GM12878 (cell line): ENCODE measurements at regions not wholly inside any gene's neighbourhood (a gene's known extent, or its start where the extent isn't known, plus 50 kb on each side); places are given as distances from the start of the nearest gene placed in this dataset.

Source experiments
- ATAC-seq: fragments of 200-7000 bp; cut with Tn5 transposase; 3 replicates; pipeline ENCODE4 v1.9.1; 2020; ENCODE audit warnings: mild to moderate bottlenecking, moderate library complexity
- BruUV-seq: library from RNA; stranded (reverse); fragments of 400-500 nt; replicated peaks from 2 replicates; lab custom pipeline; 2021; lab: Mats Ljungman, UMichigan
- CTCF ChIA-PET: fragments of 300-600 bp; sonication (Branson Sonifier 250); formaldehyde crosslinking; extraction: SDS; loops from one replicate; lab custom pipeline; 2021; ENCODE audit warnings: inconsistent platforms; lab: Yijun Ruan, JAX
- POLR2A ChIA-PET: fragments of 350-600 bp; formaldehyde crosslinking; extraction: SDS; loops from one replicate; lab custom pipeline; 2021; ENCODE audit warnings: inconsistent platforms; lab: Charles Lee
- RAD21 ChIA-PET: fragments of 300-600 bp; sonication (Branson Sonifier 250); formaldehyde crosslinking; loops from one replicate; lab custom pipeline; 2023; ENCODE audit warnings: antibody characterized with exemption; ENCODE audit not compliant: unreplicated experiment; lab: Charles Lee
- SMC1A ChIA-PET: fragments of 300-600 bp; sonication (Branson Sonifier 250); formaldehyde crosslinking; loops from one replicate; lab custom pipeline; 2023; ENCODE audit not compliant: unreplicated experiment, uncharacterized antibody; lab: Charles Lee
- DNase-seq: peaks from one replicate; pipeline ENCODE4 v3.0.0-alpha.2; 2011; ENCODE audit warnings: low read depth, low spot score
- FAIRE-seq: peaks from 3 replicates; lab custom pipeline; 2011; peaks lifted over from hg19 to GRCh38; lab: Jason Lieb, UNC
- H2AFZ ChIP-seq: 2 replicates; pipeline ENCODE4 v1.6.0; 2011; ENCODE audit warnings: low read depth, low read length, control low read depth; ENCODE audit not compliant: control insufficient read depth
- H3K27ac ChIP-seq: 2 replicates; pipeline ENCODE4 v1.5.1; 2011; ENCODE audit warnings: control low read depth; ENCODE audit not compliant: control insufficient read depth, insufficient read depth
- H3K27me3 ChIP-seq, 2 experiments: replicated peaks in 1 of 2; 2 replicates each; pipeline versions ENCODE4 v1.6.0 to v1.6.1; 2011; ENCODE audit warnings: low read length in 1 of 2; ENCODE audit not compliant: control insufficient read depth in 2 of 2, insufficient read depth in 2 of 2
- H3K36me3 ChIP-seq, 2 experiments: 2 replicates each; pipeline ENCODE4 v1.5.1; 2011; ENCODE audit warnings: low read length in 1 of 2; ENCODE audit not compliant: control insufficient read depth in 2 of 2, insufficient read depth in 2 of 2
- H3K4me1 ChIP-seq: 2 replicates; pipeline ENCODE4 v1.6.1; 2011; ENCODE audit warnings: mild to moderate bottlenecking, low read length, moderate library complexity, mixed read lengths; ENCODE audit not compliant: control insufficient read depth, insufficient read depth
- H3K4me2 ChIP-seq: 2 replicates; pipeline ENCODE4 v1.6.0; 2011; ENCODE audit warnings: control low read depth; ENCODE audit not compliant: control insufficient read depth, insufficient read depth
- H3K4me3 ChIP-seq: fragments of 200-600 bp; sonication (generic); 2 replicates; pipeline ENCODE4 v1.5.1; 2016
- H3K79me2 ChIP-seq: 2 replicates; pipeline ENCODE4 v1.6.0; 2011; ENCODE audit warnings: low read length; ENCODE audit not compliant: control insufficient read depth, insufficient read depth
- H3K9ac ChIP-seq: 2 replicates; pipeline ENCODE4 v1.8.0; 2011; ENCODE audit warnings: low read length, control low read depth, mixed read lengths; ENCODE audit not compliant: control insufficient read depth, insufficient read depth
- H3K9me3 ChIP-seq: replicated peaks from 3 replicates; pipeline ENCODE4 v1.5.1; 2011; ENCODE audit warnings: mild to moderate bottlenecking, low read length; ENCODE audit not compliant: control insufficient read depth, insufficient read depth
- H4K20me1 ChIP-seq: 2 replicates; pipeline ENCODE4 v1.6.0; 2011; ENCODE audit not compliant: control insufficient read depth, insufficient read depth
- BACH1 ChIP-seq: fragments of 450-650 bp; IDR thresholded peaks from 2 replicates; pipeline ENCODE4 v1.6.1; 2017; ENCODE audit warnings: mild to moderate bottlenecking, borderline replicate concordance
- CEBPB ChIP-seq, 2 experiments: fragments of 150-350 bp in 1 of 2; IDR thresholded peaks; 2 replicates each; pipeline ENCODE4 v1.6.1; 2012 to 2014; ENCODE audit warnings: low read depth in 2 of 2, low read length in 2 of 2, borderline replicate concordance in 1 of 2, inconsistent platforms in 1 of 2
- CHD1 ChIP-seq: IDR thresholded peaks from 2 replicates; pipeline ENCODE4 v1.6.1; 2012; ENCODE audit warnings: low read depth, low read length, improper control_type of control experiment
- CREM ChIP-seq: IDR thresholded peaks from 2 replicates; pipeline ENCODE4 v1.6.1; 2014; ENCODE audit warnings: antibody characterized with exemption, low read depth
- ETV6 ChIP-seq, 2 experiments: fragments of 450-650 bp in 1 of 2; IDR thresholded peaks in 1 of 2; conservative IDR thresholded peaks in 1 of 2; 2 replicates each; pipeline ENCODE4 v1.6.1; 2014; ENCODE audit warnings: antibody characterized with exemption in 1 of 2, borderline replicate concordance in 1 of 2, low read depth in 1 of 2, mild to moderate bottlenecking in 1 of 2, moderate library complexity in 1 of 2
- IRF4 ChIP-seq: IDR thresholded peaks from 2 replicates; pipeline ENCODE4 v1.6.1; 2011; ENCODE audit warnings: low read depth, low read length
- JUNB ChIP-seq: IDR thresholded peaks from 2 replicates; pipeline ENCODE4 v1.6.1; 2016; ENCODE audit warnings: antibody characterized with exemption, mild to moderate bottlenecking
- JUND ChIP-seq: IDR thresholded peaks from 2 replicates; pipeline ENCODE4 v1.6.1; 2012; ENCODE audit warnings: low read depth, mild to moderate bottlenecking, low read length, improper control_type of control experiment, moderate library complexity
- NFXL1 ChIP-seq: fragments of 450-650 bp; IDR thresholded peaks from 2 replicates; pipeline ENCODE4 v1.6.1; 2017; ENCODE audit warnings: antibody characterized with exemption, mild to moderate bottlenecking, borderline replicate concordance
- NFYA ChIP-seq: IDR thresholded peaks from 2 replicates; pipeline ENCODE4 v1.6.1; 2011; ENCODE audit warnings: low read depth, mild to moderate bottlenecking, low read length, improper control_type of control experiment, borderline replicate concordance
- NFYB ChIP-seq: IDR thresholded peaks from 2 replicates; pipeline ENCODE4 v1.6.1; 2011; ENCODE audit warnings: low read depth, mild to moderate bottlenecking, low read length, improper control_type of control experiment, moderate library complexity; ENCODE audit not compliant: insufficient read depth
- RFX5 ChIP-seq: IDR thresholded peaks from 2 replicates; pipeline ENCODE4 v1.6.1; 2011; ENCODE audit warnings: low read depth, low read length, improper control_type of control experiment
- SMAD1 ChIP-seq: fragments of 450-650 bp; IDR thresholded peaks from 2 replicates; pipeline ENCODE4 v1.6.1; 2018; ENCODE audit warnings: mild to moderate bottlenecking, low read depth; ENCODE audit not compliant: partially characterized antibody
- TAF1 ChIP-seq: IDR thresholded peaks from 2 replicates; pipeline ENCODE4 v1.6.1; 2011; ENCODE audit warnings: mild to moderate bottlenecking, low read depth, low read length, borderline replicate concordance
- WGBS: methylation state at CpG from one replicate; pipeline ENCODE4 v1.1.6; 2016; ENCODE audit warnings: low lambda C conversion rate; ENCODE audit not compliant: insufficient replicate concordance, insufficient coverage; ENCODE audit errors: missing lambda C conversion rate; 5-methylcytosine and 5-hydroxymethylcytosine counted together
- in situ Hi-C: fragments of 300-500 bp; cut with MboI; formaldehyde crosslinking; loops from 9 replicates; pipeline ENCODE4 v1.14.3; 2018; ENCODE audit warnings: mixed read lengths
- intact Hi-C: fragments of 100-400 bp; cut with micrococcal nuclease; formaldehyde crosslinking; loops from one replicate; pipeline ENCODE4 v1.14.2; 2022; ENCODE audit not compliant: unreplicated experiment
- TF ChIP-seq, protein P1 (sequence below): fragments of 150-350 bp; IDR thresholded peaks from 2 replicates; pipeline ENCODE4 v1.6.1; 2014; ENCODE audit warnings: mild to moderate bottlenecking, low read depth, low read length
- TF ChIP-seq, protein P2 (sequence below): fragments of 450-650 bp; IDR thresholded peaks from 2 replicates; pipeline ENCODE4 v1.6.1; 2016; ENCODE audit warnings: mild to moderate bottlenecking
- TF ChIP-seq, protein P3 (sequence below): fragments of 450-650 bp; IDR thresholded peaks from 2 replicates; pipeline ENCODE4 v1.6.1; 2014; ENCODE audit warnings: mild to moderate bottlenecking
- TF ChIP-seq, protein P4 (sequence below): fragments of 450-650 bp; IDR thresholded peaks from 2 replicates; pipeline ENCODE4 v1.6.1; 2017; ENCODE audit warnings: mild to moderate bottlenecking, moderate library complexity

DNA sequence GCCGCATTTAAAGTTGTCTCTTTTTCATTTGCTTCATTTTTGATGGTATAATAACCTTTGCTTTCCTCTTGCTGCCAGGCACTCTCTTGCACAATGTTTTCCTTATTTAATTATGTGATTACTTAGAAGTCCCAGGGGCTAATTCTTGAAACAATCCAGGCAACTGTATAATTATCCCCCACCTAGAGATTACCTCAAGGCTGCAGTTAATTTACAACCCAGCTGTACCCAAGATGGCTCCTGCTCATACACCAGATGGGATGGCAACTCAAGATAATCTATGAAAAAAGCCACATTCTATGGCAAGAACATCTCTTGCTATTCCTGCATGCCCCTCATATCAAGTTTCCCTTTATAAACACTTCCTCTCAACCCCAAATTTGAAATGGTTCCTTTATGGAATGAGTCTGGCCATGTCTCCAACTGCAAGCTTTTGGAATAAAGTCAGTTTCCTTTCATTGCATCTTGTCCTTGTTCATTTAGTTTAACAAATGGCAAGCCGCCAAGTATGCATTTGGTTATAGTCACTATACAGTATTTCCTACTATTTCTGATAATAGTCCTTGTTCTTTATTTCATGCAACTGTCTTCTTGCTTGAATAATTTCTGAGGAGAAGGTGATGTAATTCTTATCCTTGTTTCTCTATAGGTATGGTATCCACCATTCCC is 1042.6 kb downstream of the PLA2G4A start:
- 0% methylated on average over 2 of the region's 2 CpGs for WGBS
- Histone ChIP-seq H3K4me1 (no peaks in the 10 kb centered on the region), H3K4me2 (no peak overlapping the region), H2AFZ (no peak overlapping the region), H3K79me2 (no peaks in the 10 kb centered on the region), H3K27me3 (no peaks in the 10 kb centered on the region), H3K9ac (no peak overlapping the region), H4K20me1 (no peaks in the 10 kb centered on the region), H3K4me3 (no peak overlapping the region), H3K27ac (no peak overlapping the region), H3K9me3 (no peaks in the 10 kb centered on the region), H3K36me3 (no peaks in the 10 kb centered on the region)
- in situ Hi-C loops (no loop called here), intact Hi-C loops (no loop called here)
- ChIA-PET SMC1A (no interaction called here), RAD21 (no interaction called here), POLR2A (no interaction called here), CTCF (no interaction called here)
- no peak for FAIRE-seq
- no TSS peak for BruUV-seq
- DNase-seq: no peak
- ATAC-seq: no peak
- no peak for TF ChIP-seq JUNB
- TF ChIP-seq NFYB: no peak
- no peak for TF ChIP-seq RFX5
- no peak for TF ChIP-seq JUND
- TF ChIP-seq, protein P1, sequence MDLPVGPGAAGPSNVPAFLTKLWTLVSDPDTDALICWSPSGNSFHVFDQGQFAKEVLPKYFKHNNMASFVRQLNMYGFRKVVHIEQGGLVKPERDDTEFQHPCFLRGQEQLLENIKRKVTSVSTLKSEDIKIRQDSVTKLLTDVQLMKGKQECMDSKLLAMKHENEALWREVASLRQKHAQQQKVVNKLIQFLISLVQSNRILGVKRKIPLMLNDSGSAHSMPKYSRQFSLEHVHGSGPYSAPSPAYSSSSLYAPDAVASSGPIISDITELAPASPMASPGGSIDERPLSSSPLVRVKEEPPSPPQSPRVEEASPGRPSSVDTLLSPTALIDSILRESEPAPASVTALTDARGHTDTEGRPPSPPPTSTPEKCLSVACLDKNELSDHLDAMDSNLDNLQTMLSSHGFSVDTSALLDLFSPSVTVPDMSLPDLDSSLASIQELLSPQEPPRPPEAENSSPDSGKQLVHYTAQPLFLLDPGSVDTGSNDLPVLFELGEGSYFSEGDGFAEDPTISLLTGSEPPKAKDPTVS: no peak
- no peak for TF ChIP-seq SMAD1
- no peak for TF ChIP-seq CEBPB (IDR thresholded peaks at IDR 0.05; ENCODE audit: borderline replicate concordance in 1 of 2, low read depth in 2 of 2, low read length in 2 of 2)
- TF ChIP-seq IRF4: no peak
- TF ChIP-seq, protein P2, sequence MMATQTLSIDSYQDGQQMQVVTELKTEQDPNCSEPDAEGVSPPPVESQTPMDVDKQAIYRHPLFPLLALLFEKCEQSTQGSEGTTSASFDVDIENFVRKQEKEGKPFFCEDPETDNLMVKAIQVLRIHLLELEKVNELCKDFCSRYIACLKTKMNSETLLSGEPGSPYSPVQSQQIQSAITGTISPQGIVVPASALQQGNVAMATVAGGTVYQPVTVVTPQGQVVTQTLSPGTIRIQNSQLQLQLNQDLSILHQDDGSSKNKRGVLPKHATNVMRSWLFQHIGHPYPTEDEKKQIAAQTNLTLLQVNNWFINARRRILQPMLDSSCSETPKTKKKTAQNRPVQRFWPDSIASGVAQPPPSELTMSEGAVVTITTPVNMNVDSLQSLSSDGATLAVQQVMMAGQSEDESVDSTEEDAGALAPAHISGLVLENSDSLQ: no peak
- TF ChIP-seq BACH1: no peak
- TF ChIP-seq CREM: no peak
- TF ChIP-seq NFXL1: no peak
- TF ChIP-seq, protein P3, sequence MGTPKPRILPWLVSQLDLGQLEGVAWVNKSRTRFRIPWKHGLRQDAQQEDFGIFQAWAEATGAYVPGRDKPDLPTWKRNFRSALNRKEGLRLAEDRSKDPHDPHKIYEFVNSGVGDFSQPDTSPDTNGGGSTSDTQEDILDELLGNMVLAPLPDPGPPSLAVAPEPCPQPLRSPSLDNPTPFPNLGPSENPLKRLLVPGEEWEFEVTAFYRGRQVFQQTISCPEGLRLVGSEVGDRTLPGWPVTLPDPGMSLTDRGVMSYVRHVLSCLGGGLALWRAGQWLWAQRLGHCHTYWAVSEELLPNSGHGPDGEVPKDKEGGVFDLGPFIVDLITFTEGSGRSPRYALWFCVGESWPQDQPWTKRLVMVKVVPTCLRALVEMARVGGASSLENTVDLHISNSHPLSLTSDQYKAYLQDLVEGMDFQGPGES: no peak
- TF ChIP-seq, protein P4, sequence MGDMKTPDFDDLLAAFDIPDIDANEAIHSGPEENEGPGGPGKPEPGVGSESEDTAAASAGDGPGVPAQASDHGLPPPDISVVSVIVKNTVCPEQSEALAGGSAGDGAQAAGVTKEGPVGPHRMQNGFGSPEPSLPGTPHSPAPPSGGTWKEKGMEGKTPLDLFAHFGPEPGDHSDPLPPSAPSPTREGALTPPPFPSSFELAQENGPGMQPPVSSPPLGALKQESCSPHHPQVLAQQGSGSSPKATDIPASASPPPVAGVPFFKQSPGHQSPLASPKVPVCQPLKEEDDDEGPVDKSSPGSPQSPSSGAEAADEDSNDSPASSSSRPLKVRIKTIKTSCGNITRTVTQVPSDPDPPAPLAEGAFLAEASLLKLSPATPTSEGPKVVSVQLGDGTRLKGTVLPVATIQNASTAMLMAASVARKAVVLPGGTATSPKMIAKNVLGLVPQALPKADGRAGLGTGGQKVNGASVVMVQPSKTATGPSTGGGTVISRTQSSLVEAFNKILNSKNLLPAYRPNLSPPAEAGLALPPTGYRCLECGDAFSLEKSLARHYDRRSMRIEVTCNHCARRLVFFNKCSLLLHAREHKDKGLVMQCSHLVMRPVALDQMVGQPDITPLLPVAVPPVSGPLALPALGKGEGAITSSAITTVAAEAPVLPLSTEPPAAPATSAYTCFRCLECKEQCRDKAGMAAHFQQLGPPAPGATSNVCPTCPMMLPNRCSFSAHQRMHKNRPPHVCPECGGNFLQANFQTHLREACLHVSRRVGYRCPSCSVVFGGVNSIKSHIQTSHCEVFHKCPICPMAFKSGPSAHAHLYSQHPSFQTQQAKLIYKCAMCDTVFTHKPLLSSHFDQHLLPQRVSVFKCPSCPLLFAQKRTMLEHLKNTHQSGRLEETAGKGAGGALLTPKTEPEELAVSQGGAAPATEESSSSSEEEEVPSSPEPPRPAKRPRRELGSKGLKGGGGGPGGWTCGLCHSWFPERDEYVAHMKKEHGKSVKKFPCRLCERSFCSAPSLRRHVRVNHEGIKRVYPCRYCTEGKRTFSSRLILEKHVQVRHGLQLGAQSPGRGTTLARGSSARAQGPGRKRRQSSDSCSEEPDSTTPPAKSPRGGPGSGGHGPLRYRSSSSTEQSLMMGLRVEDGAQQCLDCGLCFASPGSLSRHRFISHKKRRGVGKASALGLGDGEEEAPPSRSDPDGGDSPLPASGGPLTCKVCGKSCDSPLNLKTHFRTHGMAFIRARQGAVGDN: no peak
- TF ChIP-seq TAF1: no peak
- no peak for TF ChIP-seq NFYA
- no peak for TF ChIP-seq ETV6 (conservative IDR thresholded peaks at IDR 0.05 in 1 of 2, IDR thresholded peaks at IDR 0.05 in 1 of 2; ENCODE audit: borderline replicate concordance in 1 of 2, low read depth in 1 of 2)
- no peak for TF ChIP-seq CHD1
